CD4-positive, alpha-beta T cell (primary cell): ENCODE measurements at regions not wholly inside any gene's neighbourhood (a gene's known extent, or its start where the extent isn't known, plus 50 kb on each side); places are given as distances from the start of the nearest gene placed in this dataset.
"Not testable (repeated sequence)": the region's sequence is repeated elsewhere in the genome, so short reads cannot be mapped to it uniquely, and the experiment has no call there.

Experiments
- ATAC-seq: fragments of 200-7000 bp; cut with Tn5 transposase; one replicate; pipeline ENCODE4 v1.10.0; 2022; ENCODE audit warnings: mild to moderate bottlenecking; ENCODE audit not compliant: poor library complexity
- CTCF ChIA-PET: fragments of 350-600 bp; sonication (Branson Sonifier 250); formaldehyde crosslinking; loops from one replicate; lab custom pipeline; 2021; ENCODE audit warnings: antibody characterized with exemption, inconsistent platforms; lab: Charles Lee
- POLR2A ChIA-PET: fragments of 350-600 bp; sonication (Branson Sonifier 250); formaldehyde crosslinking; loops from one replicate; lab custom pipeline; 2021; ENCODE audit warnings: antibody characterized with exemption, inconsistent platforms; lab: Charles Lee
- DNase-seq, 14 experiments: peaks; one replicate each; pipeline ENCODE4 v3.0.0-alpha.2; 2013 to 2020; ENCODE audit warnings: mixed read lengths in 2 of 14
- H3K27ac ChIP-seq, 2 donors: one replicate each; pipeline versions ENCODE4 v1.5.1 to v1.7.0; 2013; ENCODE audit warnings: low read length in 2 of 2, low read depth in 1 of 2, mild to moderate bottlenecking in 1 of 2
- H3K27me3 ChIP-seq, 2 experiments: 1 replicate in 1 of 2; 2 replicates in 1 of 2; pipeline versions ENCODE4 v1.6.1 to v1.7.0; 2013; ENCODE audit warnings: low read length in 2 of 2, control low read depth in 1 of 2, mild to moderate bottlenecking in 1 of 2, moderate library complexity in 1 of 2; ENCODE audit not compliant: insufficient read depth in 2 of 2, control insufficient read depth in 1 of 2
- H3K36me3 ChIP-seq: one replicate; pipeline ENCODE4 v1.6.1; 2013; ENCODE audit warnings: low read length, control low read depth; ENCODE audit not compliant: insufficient read depth
- H3K4me1 ChIP-seq: one replicate; pipeline ENCODE4 v1.6.1; 2013; ENCODE audit warnings: low read length, control low read depth; ENCODE audit not compliant: insufficient read depth
- H3K4me3 ChIP-seq: one replicate; pipeline ENCODE4 v1.5.1; 2013; ENCODE audit warnings: mild to moderate bottlenecking, low read length, moderate library complexity
- H3K9me3 ChIP-seq, 2 experiments: 1 replicate in 1 of 2; 2 replicates in 1 of 2; pipeline versions ENCODE4 v1.6.1 to v1.7.0; 2013; ENCODE audit warnings: low read length in 2 of 2, mild to moderate bottlenecking in 2 of 2, control low read depth in 1 of 2, moderate library complexity in 1 of 2; ENCODE audit not compliant: control insufficient read depth in 1 of 2, insufficient read depth in 1 of 2
- H3K27ac Mint-ChIP-seq: one replicate; pipeline ENCODE4 v1.8.0; 2020; ENCODE audit warnings: mixed read lengths
- H3K27me3 Mint-ChIP-seq: one replicate; pipeline ENCODE4 v1.8.0; 2021; ENCODE audit warnings: mixed read lengths
- H3K36me3 Mint-ChIP-seq: one replicate; pipeline ENCODE4 v1.8.0; 2021; ENCODE audit warnings: low read depth, mixed read lengths
- H3K4me1 Mint-ChIP-seq: one replicate; pipeline ENCODE4 v1.8.0; 2021; ENCODE audit warnings: low read depth, mixed read lengths
- H3K4me3 Mint-ChIP-seq: one replicate; pipeline ENCODE4 v1.8.0; 2020; ENCODE audit warnings: mild to moderate bottlenecking, mixed read lengths
- H3K9me3 Mint-ChIP-seq: one replicate; pipeline ENCODE4 v1.8.0; 2020; ENCODE audit warnings: mixed read lengths
- intact Hi-C, 2 experiments: fragments of 100-400 bp; cut with DNase I in 1 of 2; cut with micrococcal nuclease in 1 of 2; formaldehyde crosslinking; loops; one replicate each; pipeline versions ENCODE4 v1.15.1 to v1.9.0; 2023 to 2025; cut with DNase I, micrococcal nuclease
- TF ChIP-seq, protein P1 (sequence below): fragments of 200-600 bp; IDR thresholded peaks from one replicate; pipeline ENCODE4 v1.8.0; 2022; ENCODE audit warnings: antibody characterized with exemption, mild to moderate bottlenecking

DNA sequence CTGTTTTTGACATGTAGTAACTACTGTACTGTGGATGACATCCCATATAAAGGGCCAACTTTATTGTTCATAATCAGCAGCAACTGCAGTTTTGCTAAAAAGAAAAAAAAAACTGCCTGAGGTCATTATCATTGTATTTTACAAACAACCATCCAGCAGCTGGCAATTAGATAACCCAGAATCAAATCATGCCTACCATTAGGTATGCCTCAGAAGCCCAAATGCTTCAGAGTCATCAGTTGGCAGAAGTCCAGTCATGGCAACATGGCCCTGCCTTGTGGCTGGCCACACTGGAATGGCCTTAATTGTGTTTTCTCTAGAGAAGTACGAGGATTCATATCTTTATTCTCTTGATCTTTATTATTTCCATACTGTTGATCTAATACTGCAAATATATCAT is 462.4 kb upstream of the NRSN1 start:
- Histone ChIP-seq H3K9me3 (peaks cover 0 to 4% of the 10 kb centered on the region in 2 experiments), H3K27ac (no peak overlapping the region), H3K4me3 (no peak overlapping the region), H3K4me1 (no peaks in the 10 kb centered on the region), H3K36me3 (no peaks in the 10 kb centered on the region), H3K27me3 (no peaks in the 10 kb centered on the region)
- TF ChIP-seq, protein P1, sequence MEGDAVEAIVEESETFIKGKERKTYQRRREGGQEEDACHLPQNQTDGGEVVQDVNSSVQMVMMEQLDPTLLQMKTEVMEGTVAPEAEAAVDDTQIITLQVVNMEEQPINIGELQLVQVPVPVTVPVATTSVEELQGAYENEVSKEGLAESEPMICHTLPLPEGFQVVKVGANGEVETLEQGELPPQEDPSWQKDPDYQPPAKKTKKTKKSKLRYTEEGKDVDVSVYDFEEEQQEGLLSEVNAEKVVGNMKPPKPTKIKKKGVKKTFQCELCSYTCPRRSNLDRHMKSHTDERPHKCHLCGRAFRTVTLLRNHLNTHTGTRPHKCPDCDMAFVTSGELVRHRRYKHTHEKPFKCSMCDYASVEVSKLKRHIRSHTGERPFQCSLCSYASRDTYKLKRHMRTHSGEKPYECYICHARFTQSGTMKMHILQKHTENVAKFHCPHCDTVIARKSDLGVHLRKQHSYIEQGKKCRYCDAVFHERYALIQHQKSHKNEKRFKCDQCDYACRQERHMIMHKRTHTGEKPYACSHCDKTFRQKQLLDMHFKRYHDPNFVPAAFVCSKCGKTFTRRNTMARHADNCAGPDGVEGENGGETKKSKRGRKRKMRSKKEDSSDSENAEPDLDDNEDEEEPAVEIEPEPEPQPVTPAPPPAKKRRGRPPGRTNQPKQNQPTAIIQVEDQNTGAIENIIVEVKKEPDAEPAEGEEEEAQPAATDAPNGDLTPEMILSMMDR: no peak
- intact Hi-C loops: no loop called here
- Mint-ChIP-seq H3K27ac (no peak overlapping the region), H3K27me3 (no peaks in the 10 kb centered on the region), H3K36me3 (no peaks in the 10 kb centered on the region), H3K4me3 (no peak overlapping the region), H3K4me1 (no peaks in the 10 kb centered on the region), H3K9me3 (peaks cover 11% of the 10 kb centered on the region)
- ChIA-PET POLR2A (no interaction called here), CTCF (no interaction called here)
- no peak for DNase-seq
- ATAC-seq: no peak

GRCh38 chr6:23665911-23666310 is 460.1 kb upstream of the NRSN1 start:
- H3K27me3 ChIP-seq, ATAC-seq, DNase-seq, H3K4me3 Mint-ChIP-seq, POLR2A ChIA-PET, H3K36me3 ChIP-seq, H3K27ac Mint-ChIP-seq, H3K4me3 ChIP-seq, H3K27me3 Mint-ChIP-seq, H3K9me3 ChIP-seq, H3K4me1 ChIP-seq, intact Hi-C loops, H3K36me3 Mint-ChIP-seq, CTCF ChIA-PET, H3K4me1 Mint-ChIP-seq, H3K27ac ChIP-seq: not testable (repeated sequence)
- peaks cover 12% of the 10 kb centered on the region for H3K9me3 Mint-ChIP-seq

- no peak for DNase-seq
- CTCF ChIA-PET: no interaction called here
Measured at GRCh38 chr6:23672737-23673136, 453.3 kb upstream of the NRSN1 start.

GRCh38 chr6:23678626-23679025 is 447.4 kb upstream of the NRSN1 start:
- Mint-ChIP-seq H3K27me3 (no peaks in the 10 kb centered on the region), H3K4me1 (no peaks in the 10 kb centered on the region), H3K27ac (no peak overlapping the region), H3K36me3 (no peaks in the 10 kb centered on the region), H3K9me3 (peaks cover 17% of the 10 kb centered on the region), H3K4me3 (no peak overlapping the region)
- no peaks in the 10 kb centered on the region for H3K36me3 ChIP-seq
- CTCF ChIA-PET: no interaction called here
- no peaks in the 10 kb centered on the region for H3K4me1 ChIP-seq
- ATAC-seq (no peak), DNase-seq (no peak)
- no peaks in the 10 kb centered on the region for H3K27me3 ChIP-seq
- intact Hi-C loops: no loop called here
- H3K27ac ChIP-seq: no peak overlapping the region
- H3K9me3 ChIP-seq: peaks cover 5 to 12% of the 10 kb centered on the region in 2 experiments
- POLR2A ChIA-PET: no interaction called here
- H3K4me3 ChIP-seq: no peak overlapping the region
- TF ChIP-seq, protein P1: no peak

More at GRCh38 chr6:23672737-23673136, 453.3 kb upstream of the NRSN1 start:
- Histone ChIP-seq H3K4me3 (no peak overlapping the region), H3K27me3 (no peaks in the 10 kb centered on the region), H3K9me3 (peaks cover 12 to 36% of the 10 kb centered on the region in 2 experiments), H3K27ac (no peak overlapping the region), H3K36me3 (no peaks in the 10 kb centered on the region), H3K4me1 (no peaks in the 10 kb centered on the region)
- H3K4me3 Mint-ChIP-seq: no peak overlapping the region
- TF ChIP-seq, protein P1: no peak
- H3K9me3 Mint-ChIP-seq: peaks cover 35% of the 10 kb centered on the region
- H3K4me1 Mint-ChIP-seq: no peaks in the 10 kb centered on the region
- no peak overlapping the region for H3K27ac Mint-ChIP-seq
- intact Hi-C loops: no loop called here
- no peak for ATAC-seq
- H3K36me3 Mint-ChIP-seq: peaks cover 4% of the 10 kb centered on the region
- POLR2A ChIA-PET: no interaction called here
- no peaks in the 10 kb centered on the region for H3K27me3 Mint-ChIP-seq
